ENCODE measurements at regions not wholly inside any gene's neighbourhood (a gene's known extent, or its start where the extent isn't known, plus 50 kb on each side); places are given as distances from the start of the nearest gene placed in this dataset.

DNA sequence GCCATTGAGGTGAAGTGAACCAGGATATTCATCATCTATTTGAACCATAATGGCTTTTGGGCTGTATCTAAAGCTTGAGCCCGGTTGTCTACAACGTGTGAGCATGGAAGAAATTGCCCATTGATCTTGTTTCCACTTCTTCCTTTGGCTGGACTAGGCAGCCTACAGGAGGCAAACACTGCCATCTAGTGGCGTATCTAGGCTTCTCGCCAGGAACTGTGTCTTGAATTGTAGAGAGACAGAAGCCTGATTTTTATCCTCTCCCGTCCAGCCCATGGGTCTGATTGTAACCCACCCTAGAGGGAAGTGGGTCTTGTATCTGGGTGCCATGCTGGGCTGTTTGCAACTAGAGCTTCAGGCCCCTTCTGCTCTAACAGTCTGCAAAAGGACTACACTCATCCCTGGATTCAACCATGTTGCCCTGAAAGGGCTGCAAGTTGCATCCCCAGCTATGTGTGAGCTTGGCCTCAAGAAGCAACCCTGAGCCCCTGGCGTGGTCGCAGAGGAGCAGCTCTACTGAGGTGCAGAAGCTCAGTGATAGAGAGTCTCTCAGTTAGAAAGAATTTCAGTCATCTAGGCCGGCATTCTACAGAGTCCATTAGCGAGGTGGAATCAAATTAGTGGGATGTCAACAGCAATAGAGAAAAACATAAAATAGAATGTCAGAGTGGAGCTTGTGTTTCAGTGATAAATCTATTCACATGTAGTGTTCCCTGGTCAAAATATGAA is 170.2 kb upstream of the UMPS start:
- no peaks in the 10 kb centered on the region for H3K4me1 ChIP-seq (ENCODE audit: control insufficient read depth, insufficient read depth, low read length, poor library complexity, severe bottlenecking)
- peak in 2 of 3 donors; percentile 11 to 30 for DNase-seq
- no peak overlapping the region for H3K4me3 ChIP-seq (ENCODE audit: insufficient read depth, low read depth, low read length, poor library complexity, severe bottlenecking)
- H3K27ac ChIP-seq (ENCODE audit: insufficient read depth, low read length, poor library complexity, severe bottlenecking), result no peak overlapping the region
- H3K27me3 ChIP-seq (replicated peaks; ENCODE audit: control insufficient read depth, insufficient read depth, low read length, poor library complexity, severe bottlenecking), result no peaks in the 10 kb centered on the region
- no peaks in the 10 kb centered on the region for H3K36me3 ChIP-seq (ENCODE audit: control insufficient read depth, insufficient read depth, low read length)
- no peaks in the 10 kb centered on the region for H3K9me3 ChIP-seq (ENCODE audit: control insufficient read depth, low read length)

DNA sequence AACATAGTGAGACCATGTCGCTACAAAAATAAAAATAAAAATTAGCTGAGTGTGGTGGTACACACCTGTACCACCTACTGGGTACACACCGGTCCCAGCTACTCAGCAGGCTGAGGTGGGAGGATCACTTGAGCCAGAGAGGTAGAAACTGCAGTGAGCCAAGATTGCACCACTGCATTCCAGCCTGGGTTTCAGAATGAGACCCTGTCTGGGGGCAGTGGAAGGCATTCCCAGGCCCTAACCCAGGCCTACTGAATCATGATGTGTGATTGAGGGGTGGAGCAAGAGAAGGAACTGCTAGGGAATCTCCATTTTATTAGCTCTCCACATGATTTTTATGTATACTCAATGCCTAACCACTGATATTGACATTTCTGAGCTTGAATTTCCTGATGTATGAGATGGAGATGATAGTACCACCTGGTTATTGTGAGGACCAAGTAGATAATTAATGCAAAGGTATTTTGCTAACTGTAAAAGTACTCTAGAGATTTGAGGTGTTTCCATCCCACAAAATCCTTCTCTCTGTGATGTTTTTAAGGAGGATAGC is 169.5 kb upstream of the UMPS start:
- H3K9me3 ChIP-seq (ENCODE audit: control insufficient read depth, low read length), result no peaks in the 10 kb centered on the region
- H3K4me1 ChIP-seq (ENCODE audit: control insufficient read depth, insufficient read depth, low read length, poor library complexity, severe bottlenecking), result no peaks in the 10 kb centered on the region
- no peaks in the 10 kb centered on the region for H3K36me3 ChIP-seq (ENCODE audit: control insufficient read depth, insufficient read depth, low read length)
- H3K27ac ChIP-seq (ENCODE audit: insufficient read depth, low read length, poor library complexity, severe bottlenecking), result no peak overlapping the region
- no peaks in the 10 kb centered on the region for H3K27me3 ChIP-seq (replicated peaks; ENCODE audit: control insufficient read depth, insufficient read depth, low read length, poor library complexity, severe bottlenecking)
- no peak for DNase-seq
- no peak overlapping the region for H3K4me3 ChIP-seq (ENCODE audit: insufficient read depth, low read depth, low read length, poor library complexity, severe bottlenecking)

DNA sequence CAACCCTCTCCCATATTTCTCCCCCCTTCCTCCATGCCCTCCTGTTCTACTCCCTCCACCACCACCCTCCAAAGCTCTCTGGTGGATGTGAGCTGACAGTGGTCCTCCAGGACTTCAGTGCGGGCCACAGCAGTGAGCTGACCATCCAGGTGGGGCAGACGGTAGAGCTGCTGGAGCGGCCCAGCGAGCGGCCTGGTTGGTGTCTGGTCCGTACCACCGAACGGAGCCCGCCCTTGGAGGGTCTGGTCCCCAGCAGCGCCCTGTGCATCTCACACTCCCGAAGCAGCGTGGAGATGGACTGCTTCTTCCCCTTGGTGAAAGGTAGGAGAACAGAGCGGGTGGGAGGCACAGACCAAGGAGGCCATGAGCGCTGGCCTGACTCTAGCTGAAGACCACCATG is 167.5 kb upstream of the UMPS start:
- DNase-seq, result no peak
- Histone ChIP-seq H3K27ac (ENCODE audit: insufficient read depth, low read length, poor library complexity, severe bottlenecking) (no peak overlapping the region), H3K27me3 (replicated peaks; ENCODE audit: control insufficient read depth, insufficient read depth, low read length, poor library complexity, severe bottlenecking) (no peaks in the 10 kb centered on the region), H3K4me1 (ENCODE audit: control insufficient read depth, insufficient read depth, low read length, poor library complexity, severe bottlenecking) (no peaks in the 10 kb centered on the region), H3K4me3 (ENCODE audit: insufficient read depth, low read depth, low read length, poor library complexity, severe bottlenecking) (no peak overlapping the region), H3K36me3 (ENCODE audit: control insufficient read depth, insufficient read depth, low read length) (no peaks in the 10 kb centered on the region), H3K9me3 (ENCODE audit: control insufficient read depth, low read length) (no peaks in the 10 kb centered on the region)

DNA sequence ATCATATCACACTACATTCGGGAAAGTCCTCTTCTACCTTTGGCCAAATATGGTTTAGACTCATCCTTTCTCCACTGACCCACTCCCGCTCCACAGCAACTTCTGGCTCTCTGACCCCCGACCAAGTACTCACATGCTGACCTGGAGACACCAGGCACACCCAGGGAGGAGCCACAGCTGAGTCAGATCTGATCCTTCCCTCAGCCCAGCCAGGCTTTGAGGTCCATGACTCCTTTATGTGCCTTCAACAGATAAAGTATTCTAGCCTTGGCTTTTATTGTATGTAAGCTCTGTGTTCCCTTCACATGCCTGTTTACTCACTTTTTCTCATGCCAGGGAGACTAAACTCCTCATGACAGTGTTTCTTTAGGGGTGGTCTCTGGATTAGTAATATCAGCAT is 166.9 kb upstream of the UMPS start:
- no peaks in the 10 kb centered on the region for H3K27me3 ChIP-seq (replicated peaks; ENCODE audit: control insufficient read depth, insufficient read depth, low read length, poor library complexity, severe bottlenecking)
- H3K4me1 ChIP-seq (ENCODE audit: control insufficient read depth, insufficient read depth, low read length, poor library complexity, severe bottlenecking), result no peaks in the 10 kb centered on the region
- no peaks in the 10 kb centered on the region for H3K36me3 ChIP-seq (ENCODE audit: control insufficient read depth, insufficient read depth, low read length)
- no peak for DNase-seq
- H3K9me3 ChIP-seq (ENCODE audit: control insufficient read depth, low read length), result no peaks in the 10 kb centered on the region
- no peak overlapping the region for H3K4me3 ChIP-seq (ENCODE audit: insufficient read depth, low read depth, low read length, poor library complexity, severe bottlenecking)
- H3K27ac ChIP-seq (ENCODE audit: insufficient read depth, low read length, poor library complexity, severe bottlenecking), result no peak overlapping the region

DNA sequence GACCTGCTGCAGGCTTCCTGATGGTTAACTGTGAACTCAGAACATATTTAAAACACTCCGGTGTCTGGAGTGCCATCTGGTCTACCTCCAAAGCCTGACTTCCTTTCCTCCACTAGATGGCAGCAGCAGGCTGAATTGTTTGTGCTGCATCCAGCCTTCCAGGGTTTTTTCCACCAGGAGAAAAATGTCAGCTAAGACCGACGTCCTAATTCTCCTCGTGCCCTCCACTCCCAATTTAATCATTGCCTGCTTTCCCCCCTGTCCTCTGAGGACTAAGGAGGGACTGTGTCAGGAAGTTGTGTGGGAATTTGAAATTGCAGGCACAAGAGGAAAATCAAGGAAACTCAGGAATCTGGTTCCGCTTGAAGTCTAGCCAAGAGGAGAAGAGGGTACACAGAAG is 165.2 kb upstream of the UMPS start:
- Histone ChIP-seq H3K4me1 (ENCODE audit: control insufficient read depth, insufficient read depth, low read length, poor library complexity, severe bottlenecking) (no peaks in the 10 kb centered on the region), H3K36me3 (ENCODE audit: control insufficient read depth, insufficient read depth, low read length) (no peaks in the 10 kb centered on the region), H3K27me3 (replicated peaks; ENCODE audit: control insufficient read depth, insufficient read depth, low read length, poor library complexity, severe bottlenecking) (no peaks in the 10 kb centered on the region), H3K27ac (ENCODE audit: insufficient read depth, low read length, poor library complexity, severe bottlenecking) (no peak overlapping the region), H3K9me3 (ENCODE audit: control insufficient read depth, low read length) (no peaks in the 10 kb centered on the region), H3K4me3 (ENCODE audit: insufficient read depth, low read depth, low read length, poor library complexity, severe bottlenecking) (no peak overlapping the region)
- DNase-seq, result peak in 2 of 3 donors; percentile 5 to 32

DNA sequence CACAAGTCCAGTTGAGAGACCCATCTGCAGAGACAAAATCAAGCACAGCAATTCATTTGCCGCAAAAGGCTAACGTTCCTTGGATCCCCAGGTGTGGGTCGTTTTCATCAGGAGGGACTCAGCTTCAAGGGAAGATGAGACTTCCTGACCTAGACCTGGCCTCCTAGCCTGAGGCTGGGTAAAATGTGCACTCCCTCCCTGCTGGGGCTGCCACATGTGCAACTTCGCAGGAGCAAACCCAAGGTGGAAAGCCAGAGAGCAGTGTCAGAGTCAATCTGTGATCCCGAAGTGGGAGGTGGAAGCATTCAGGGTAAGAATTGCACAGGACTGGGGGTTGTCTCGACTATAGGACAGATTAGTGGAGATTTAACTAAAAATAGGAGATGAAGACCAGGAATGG is 164.7 kb upstream of the UMPS start:
- no peaks in the 10 kb centered on the region for H3K36me3 ChIP-seq (ENCODE audit: control insufficient read depth, insufficient read depth, low read length)
- H3K27me3 ChIP-seq (replicated peaks; ENCODE audit: control insufficient read depth, insufficient read depth, low read length, poor library complexity, severe bottlenecking), result no peaks in the 10 kb centered on the region
- H3K27ac ChIP-seq (ENCODE audit: insufficient read depth, low read length, poor library complexity, severe bottlenecking), result no peak overlapping the region
- H3K4me1 ChIP-seq (ENCODE audit: control insufficient read depth, insufficient read depth, low read length, poor library complexity, severe bottlenecking), result no peaks in the 10 kb centered on the region
- no peaks in the 10 kb centered on the region for H3K9me3 ChIP-seq (ENCODE audit: control insufficient read depth, low read length)
- DNase-seq, result no peak
- H3K4me3 ChIP-seq (ENCODE audit: insufficient read depth, low read depth, low read length, poor library complexity, severe bottlenecking), result no peak overlapping the region

DNA sequence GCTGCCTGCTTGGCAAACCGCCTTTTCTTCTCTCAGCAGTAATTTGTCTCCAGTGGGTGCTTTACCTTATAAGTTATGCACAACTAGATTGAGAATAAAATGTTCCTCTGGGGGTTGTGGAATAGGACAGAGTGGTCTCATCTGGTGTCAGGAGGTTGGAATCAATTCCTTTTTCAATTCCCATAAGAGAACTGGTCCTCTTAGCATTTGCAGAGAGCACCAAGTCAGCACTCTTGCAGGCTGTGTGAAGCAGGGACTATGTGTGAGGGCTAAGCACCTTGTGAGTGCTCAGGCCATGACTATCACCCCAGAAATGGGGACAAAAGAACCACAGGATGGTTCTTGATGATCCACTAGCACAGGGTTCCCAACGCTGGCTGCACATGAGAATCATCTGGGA is 163.6 kb upstream of the UMPS start:
- no peak for DNase-seq
- Histone ChIP-seq H3K27me3 (replicated peaks; ENCODE audit: control insufficient read depth, insufficient read depth, low read length, poor library complexity, severe bottlenecking) (no peaks in the 10 kb centered on the region), H3K27ac (ENCODE audit: insufficient read depth, low read length, poor library complexity, severe bottlenecking) (no peak overlapping the region), H3K4me1 (ENCODE audit: control insufficient read depth, insufficient read depth, low read length, poor library complexity, severe bottlenecking) (no peaks in the 10 kb centered on the region), H3K9me3 (ENCODE audit: control insufficient read depth, low read length) (no peaks in the 10 kb centered on the region), H3K4me3 (ENCODE audit: insufficient read depth, low read depth, low read length, poor library complexity, severe bottlenecking) (no peak overlapping the region), H3K36me3 (ENCODE audit: control insufficient read depth, insufficient read depth, low read length) (no peaks in the 10 kb centered on the region)

DNA sequence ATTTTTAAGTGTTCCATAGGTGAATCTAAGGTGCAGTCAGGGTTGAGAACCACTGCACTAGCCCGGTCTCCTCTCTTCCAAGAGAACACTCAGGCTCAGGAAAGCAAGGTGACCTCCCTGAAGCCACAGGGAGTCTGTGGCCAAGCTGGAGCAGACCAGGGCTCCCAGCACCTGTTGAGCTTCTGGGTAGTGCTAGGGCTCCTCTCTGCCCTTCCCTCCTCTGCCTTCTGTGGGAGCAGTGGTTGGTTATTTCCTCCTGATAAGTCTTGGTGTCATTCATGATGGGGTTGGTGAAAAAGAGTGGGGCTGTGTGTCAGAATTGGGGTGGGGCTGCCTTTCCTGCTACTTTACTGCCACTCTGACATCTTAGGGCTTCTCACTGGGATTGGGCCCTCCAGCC is 163.1 kb upstream of the UMPS start:
- no peaks in the 10 kb centered on the region for H3K36me3 ChIP-seq (ENCODE audit: control insufficient read depth, insufficient read depth, low read length)
- H3K4me3 ChIP-seq (ENCODE audit: insufficient read depth, low read depth, low read length, poor library complexity, severe bottlenecking), result no peak overlapping the region
- no peaks in the 10 kb centered on the region for H3K27me3 ChIP-seq (replicated peaks; ENCODE audit: control insufficient read depth, insufficient read depth, low read length, poor library complexity, severe bottlenecking)
- no peaks in the 10 kb centered on the region for H3K4me1 ChIP-seq (ENCODE audit: control insufficient read depth, insufficient read depth, low read length, poor library complexity, severe bottlenecking)
- DNase-seq, result no peak
- no peak overlapping the region for H3K27ac ChIP-seq (ENCODE audit: insufficient read depth, low read length, poor library complexity, severe bottlenecking)
- H3K9me3 ChIP-seq (ENCODE audit: control insufficient read depth, low read length), result no peaks in the 10 kb centered on the region

DNA sequence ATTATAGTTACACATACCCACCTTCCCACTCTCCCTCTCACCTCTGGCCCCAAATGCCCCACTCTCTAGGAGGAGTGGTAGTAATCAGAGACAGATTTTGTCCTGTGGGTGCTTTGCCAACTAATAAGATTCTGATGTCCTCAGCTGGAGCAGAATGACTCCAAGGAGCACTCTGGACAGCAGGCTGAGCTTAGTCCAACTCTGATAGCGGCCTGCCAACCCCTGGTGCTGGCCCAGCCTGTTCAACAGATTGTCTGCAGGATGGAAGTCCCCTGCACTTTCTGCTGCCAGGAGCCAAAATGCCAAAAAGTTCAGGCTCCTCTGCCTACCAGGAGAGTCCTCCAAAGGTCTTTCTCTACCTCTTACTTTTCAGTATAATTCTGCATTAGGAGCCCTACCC is 160.5 kb upstream of the UMPS start:
- Histone ChIP-seq H3K36me3 (ENCODE audit: control insufficient read depth, insufficient read depth, low read length) (no peaks in the 10 kb centered on the region), H3K27ac (ENCODE audit: insufficient read depth, low read length, poor library complexity, severe bottlenecking) (no peak overlapping the region), H3K27me3 (replicated peaks; ENCODE audit: control insufficient read depth, insufficient read depth, low read length, poor library complexity, severe bottlenecking) (no peaks in the 10 kb centered on the region), H3K4me1 (ENCODE audit: control insufficient read depth, insufficient read depth, low read length, poor library complexity, severe bottlenecking) (no peaks in the 10 kb centered on the region), H3K9me3 (ENCODE audit: control insufficient read depth, low read length) (no peaks in the 10 kb centered on the region), H3K4me3 (ENCODE audit: insufficient read depth, low read depth, low read length, poor library complexity, severe bottlenecking) (no peak overlapping the region)
- DNase-seq, result no peak

DNA sequence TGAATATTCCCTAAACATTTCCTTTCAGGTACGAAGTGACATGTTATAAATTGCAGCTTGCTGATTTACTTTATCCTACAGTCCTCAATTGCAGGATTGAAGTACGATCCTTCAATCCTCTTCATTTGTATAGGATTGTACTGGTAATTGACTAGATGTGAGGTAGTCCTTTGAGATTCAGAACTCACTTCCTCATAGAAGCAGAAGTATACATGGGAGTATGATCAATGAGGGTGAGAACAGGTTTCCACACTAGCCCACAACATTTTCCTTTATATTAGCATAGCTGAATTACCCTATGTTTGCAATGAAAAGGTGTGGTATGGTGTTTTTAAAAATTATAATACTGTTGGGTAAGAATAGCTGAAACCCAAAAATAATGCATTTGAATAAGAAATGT is 160.0 kb upstream of the UMPS start:
- Histone ChIP-seq H3K27me3 (replicated peaks; ENCODE audit: control insufficient read depth, insufficient read depth, low read length, poor library complexity, severe bottlenecking) (no peaks in the 10 kb centered on the region), H3K4me1 (ENCODE audit: control insufficient read depth, insufficient read depth, low read length, poor library complexity, severe bottlenecking) (no peaks in the 10 kb centered on the region), H3K27ac (ENCODE audit: insufficient read depth, low read length, poor library complexity, severe bottlenecking) (no peak overlapping the region), H3K4me3 (ENCODE audit: insufficient read depth, low read depth, low read length, poor library complexity, severe bottlenecking) (no peak overlapping the region), H3K9me3 (ENCODE audit: control insufficient read depth, low read length) (no peaks in the 10 kb centered on the region), H3K36me3 (ENCODE audit: control insufficient read depth, insufficient read depth, low read length) (no peaks in the 10 kb centered on the region)
- DNase-seq, result no peak

Data from effector memory CD4-positive, alpha-beta T cell (primary cell).